OCI-LY3 (cell line): ENCODE measurements at regions not wholly inside any gene's neighbourhood (a gene's known extent, or its start where the extent isn't known, plus 50 kb on each side); places are given as distances from the start of the nearest gene placed in this dataset.

Source experiments
- EZH2phosphoT487 ChIP-seq: fragments of 200-600 bp; shearing (Covaris generic); IDR thresholded peaks from 2 replicates; pipeline ENCODE4 v1.6.1; 2018; ENCODE audit warnings: antibody characterized with exemption, mixed run types, low read depth
- TF ChIP-seq, protein P1 (sequence below): fragments of 200-600, 300-600 bp; sonication (generic); IDR thresholded peaks from 2 replicates; pipeline ENCODE4 v1.5.1; 2014; ENCODE audit warnings: antibody characterized with exemption, low read length, low read depth

DNA sequence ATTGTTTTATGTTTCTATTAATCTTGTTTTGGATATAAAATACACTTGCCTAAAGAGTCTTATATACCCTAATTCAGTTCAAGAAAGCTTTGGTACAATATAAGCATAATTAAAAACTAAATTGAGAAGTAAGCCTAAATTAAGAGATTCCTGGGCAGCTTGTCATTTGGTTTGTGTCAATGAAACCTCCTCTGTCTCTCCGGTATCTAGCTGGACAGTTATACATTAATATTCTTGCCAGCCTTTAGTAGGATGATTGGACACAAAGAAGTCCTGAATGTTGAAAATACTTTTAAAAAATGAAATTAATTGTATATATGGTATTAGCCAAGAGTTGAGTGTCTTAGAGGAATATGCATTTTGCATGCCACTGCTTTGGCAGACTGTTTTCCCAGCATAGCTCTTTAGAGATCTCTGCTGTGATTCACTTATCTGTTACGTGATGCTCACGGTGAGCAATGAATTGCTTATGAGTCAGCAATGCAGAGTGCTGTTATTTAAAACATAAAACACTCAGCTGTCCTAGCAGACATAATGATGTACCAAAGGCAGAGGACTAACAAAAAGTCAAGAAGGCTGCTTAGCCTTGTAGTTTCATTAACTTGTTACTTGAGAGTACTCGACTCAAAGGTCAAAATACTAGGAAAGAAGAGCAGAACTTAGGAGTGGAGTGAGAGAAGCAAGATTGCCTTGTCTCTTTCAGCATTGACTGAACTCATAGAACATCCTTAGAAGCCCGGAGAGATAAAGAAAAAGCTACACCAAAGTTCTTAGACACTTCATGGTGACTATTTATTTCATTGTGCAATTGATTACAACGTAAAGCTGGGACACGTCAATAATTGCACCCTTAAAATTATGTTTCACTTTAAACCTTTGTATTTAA is 1296.1 kb upstream of the PCDH7 start:
- TF ChIP-seq, protein P1, sequence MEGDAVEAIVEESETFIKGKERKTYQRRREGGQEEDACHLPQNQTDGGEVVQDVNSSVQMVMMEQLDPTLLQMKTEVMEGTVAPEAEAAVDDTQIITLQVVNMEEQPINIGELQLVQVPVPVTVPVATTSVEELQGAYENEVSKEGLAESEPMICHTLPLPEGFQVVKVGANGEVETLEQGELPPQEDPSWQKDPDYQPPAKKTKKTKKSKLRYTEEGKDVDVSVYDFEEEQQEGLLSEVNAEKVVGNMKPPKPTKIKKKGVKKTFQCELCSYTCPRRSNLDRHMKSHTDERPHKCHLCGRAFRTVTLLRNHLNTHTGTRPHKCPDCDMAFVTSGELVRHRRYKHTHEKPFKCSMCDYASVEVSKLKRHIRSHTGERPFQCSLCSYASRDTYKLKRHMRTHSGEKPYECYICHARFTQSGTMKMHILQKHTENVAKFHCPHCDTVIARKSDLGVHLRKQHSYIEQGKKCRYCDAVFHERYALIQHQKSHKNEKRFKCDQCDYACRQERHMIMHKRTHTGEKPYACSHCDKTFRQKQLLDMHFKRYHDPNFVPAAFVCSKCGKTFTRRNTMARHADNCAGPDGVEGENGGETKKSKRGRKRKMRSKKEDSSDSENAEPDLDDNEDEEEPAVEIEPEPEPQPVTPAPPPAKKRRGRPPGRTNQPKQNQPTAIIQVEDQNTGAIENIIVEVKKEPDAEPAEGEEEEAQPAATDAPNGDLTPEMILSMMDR: no peak
- TF ChIP-seq EZH2phosphoT487: no peak
